Skeletal muscle tissue (tissue), 3 donors: ENCODE measurements at regions not wholly inside any gene's neighbourhood (a gene's known extent, or its start where the extent isn't known, plus 50 kb on each side); places are given as distances from the start of the nearest gene placed in this dataset.
"Not testable (repeated sequence)": the region's sequence is repeated elsewhere in the genome, so short reads cannot be mapped to it uniquely, and the experiment has no call there.

Experiments
- H3K27ac ChIP-seq: one replicate; pipeline ENCODE4 v1.7.0; 2013; ENCODE audit warnings: mild to moderate bottlenecking, low read depth, low read length, inconsistent platforms
- H3K27me3 ChIP-seq, 3 donors: one replicate each; pipeline ENCODE4 v1.7.0; 2013; ENCODE audit warnings: low read length in 3 of 3; ENCODE audit not compliant: control insufficient read depth in 3 of 3, insufficient read depth in 3 of 3
- H3K36me3 ChIP-seq, 3 donors: one replicate each; pipeline ENCODE4 v1.7.0; 2013; ENCODE audit warnings: low read length in 3 of 3; ENCODE audit not compliant: control insufficient read depth in 3 of 3, insufficient read depth in 3 of 3
- H3K4me1 ChIP-seq, 3 donors: one replicate each; pipeline ENCODE4 v1.7.0; 2013; ENCODE audit warnings: low read length in 3 of 3, mild to moderate bottlenecking in 3 of 3; ENCODE audit not compliant: control insufficient read depth in 3 of 3, insufficient read depth in 3 of 3
- H3K4me3 ChIP-seq, 3 donors: one replicate each; pipeline ENCODE4 v1.7.0; 2013; ENCODE audit warnings: low read length in 3 of 3
- H3K9ac ChIP-seq, 3 donors: one replicate each; pipeline ENCODE4 v1.7.0; 2013; ENCODE audit warnings: low read length in 3 of 3, mild to moderate bottlenecking in 3 of 3, moderate library complexity in 2 of 3, low read depth in 1 of 3
- H3K9me3 ChIP-seq, 3 donors: one replicate each; pipeline ENCODE4 v1.7.0; 2013; ENCODE audit warnings: low read length in 3 of 3; ENCODE audit not compliant: control insufficient read depth in 3 of 3
- donor health status: Osteomylitis.

GRCh38 chr10:33655165-33655815, 320.8 kb upstream of the NRP1 start:
- no peaks in the 10 kb centered on the region for H3K27me3 ChIP-seq
- no peaks in the 10 kb centered on the region for H3K36me3 ChIP-seq
- H3K9me3 ChIP-seq = no peaks in the 10 kb centered on the region
- H3K27ac ChIP-seq = no peak overlapping the region
- H3K4me3 ChIP-seq = no peak overlapping the region
- no peaks in the 10 kb centered on the region for H3K4me1 ChIP-seq
- no peak overlapping the region for H3K9ac ChIP-seq

GRCh38 chr10:33653584-33654367, 319.3 kb upstream of the NRP1 start:
- Histone ChIP-seq H3K4me3 (no peak overlapping the region), H3K27me3 (no peaks in the 10 kb centered on the region), H3K4me1 (no peaks in the 10 kb centered on the region), H3K36me3 (no peaks in the 10 kb centered on the region), H3K9ac (no peak overlapping the region), H3K9me3 (peaks cover 0 to 3% (median under 1%) of the 10 kb centered on the region in 3 donors), H3K27ac (no peak overlapping the region)

GRCh38 chr10:33652870-33653269, 318.4 kb upstream of the NRP1 start:
- H3K4me1 ChIP-seq = no peaks in the 10 kb centered on the region
- no peak overlapping the region for H3K9ac ChIP-seq
- H3K27me3 ChIP-seq = no peaks in the 10 kb centered on the region
- H3K36me3 ChIP-seq = no peaks in the 10 kb centered on the region
- peaks cover 0 to 4% (median 3%) of the 10 kb centered on the region in 3 donors for H3K9me3 ChIP-seq
- no peak overlapping the region for H3K27ac ChIP-seq
- no peak overlapping the region for H3K4me3 ChIP-seq

- H3K27me3 ChIP-seq, H3K9ac ChIP-seq, H3K27ac ChIP-seq, H3K36me3 ChIP-seq, H3K4me3 ChIP-seq, H3K9me3 ChIP-seq, H3K4me1 ChIP-seq: not testable (repeated sequence)
Measured at GRCh38 chr10:33650131-33650530, 315.7 kb upstream of the NRP1 start.

- Histone ChIP-seq H3K27ac (no peak overlapping the region), H3K4me1 (no peaks in the 10 kb centered on the region), H3K36me3 (no peaks in the 10 kb centered on the region), H3K4me3 (no peak overlapping the region), H3K27me3 (no peaks in the 10 kb centered on the region), H3K9me3 (no peaks in the 10 kb centered on the region), H3K9ac (no peak overlapping the region)
Measured at GRCh38 chr10:33643042-33643441, 308.6 kb upstream of the NRP1 start.

- Histone ChIP-seq H3K4me1 (no peaks in the 10 kb centered on the region), H3K4me3 (no peak overlapping the region), H3K36me3 (no peaks in the 10 kb centered on the region), H3K27ac (no peak overlapping the region), H3K9ac (no peak overlapping the region), H3K27me3 (no peaks in the 10 kb centered on the region), H3K9me3 (no peaks in the 10 kb centered on the region)
Measured at GRCh38 chr10:33638891-33639290, 304.4 kb upstream of the NRP1 start.

GRCh38 chr10:33638374-33638773, 303.9 kb upstream of the NRP1 start:
- Histone ChIP-seq H3K9me3 (no peaks in the 10 kb centered on the region), H3K36me3 (no peaks in the 10 kb centered on the region), H3K27me3 (no peaks in the 10 kb centered on the region), H3K4me3 (no peak overlapping the region), H3K4me1 (no peaks in the 10 kb centered on the region), H3K27ac (no peak overlapping the region), H3K9ac (no peak overlapping the region)

GRCh38 chr10:33635967-33636515, 301.6 kb upstream of the NRP1 start:
- Histone ChIP-seq H3K4me1 (no peaks in the 10 kb centered on the region), H3K27ac (no peak overlapping the region), H3K9me3 (no peaks in the 10 kb centered on the region), H3K4me3 (no peak overlapping the region), H3K9ac (no peak overlapping the region), H3K36me3 (no peaks in the 10 kb centered on the region), H3K27me3 (no peaks in the 10 kb centered on the region)

GRCh38 chr10:33632432-33632831, 298.0 kb upstream of the NRP1 start:
- Histone ChIP-seq H3K4me1 (no peaks in the 10 kb centered on the region), H3K27ac (no peak overlapping the region), H3K4me3 (no peak overlapping the region), H3K36me3 (no peaks in the 10 kb centered on the region), H3K27me3 (no peaks in the 10 kb centered on the region), H3K9ac (no peak overlapping the region), H3K9me3 (no peaks in the 10 kb centered on the region)

- Histone ChIP-seq H3K4me1 (no peaks in the 10 kb centered on the region), H3K36me3 (no peaks in the 10 kb centered on the region), H3K9me3 (no peaks in the 10 kb centered on the region), H3K27me3 (no peaks in the 10 kb centered on the region), H3K9ac (no peak overlapping the region), H3K27ac (no peak overlapping the region), H3K4me3 (no peak overlapping the region)
Measured at GRCh38 chr10:33631991-33632390, 297.5 kb upstream of the NRP1 start.
